IgD-negative memory B cell (primary cell): ENCODE measurements at regions not wholly inside any gene's neighbourhood (a gene's known extent, or its start where the extent isn't known, plus 50 kb on each side); places are given as distances from the start of the nearest gene placed in this dataset.

Source experiments
- H3K27ac Mint-ChIP-seq, 3 donors: one replicate each; pipeline ENCODE4 v1.8.0; 2020 to 2022; ENCODE audit warnings: mild to moderate bottlenecking in 3 of 3, mixed read lengths in 3 of 3, moderate library complexity in 1 of 3
- H3K27me3 Mint-ChIP-seq: one replicate; pipeline ENCODE4 v1.8.0; 2021; ENCODE audit warnings: mixed read lengths
- H3K36me3 Mint-ChIP-seq: one replicate; pipeline ENCODE4 v1.8.0; 2020; ENCODE audit warnings: mild to moderate bottlenecking, mixed read lengths
- H3K4me1 Mint-ChIP-seq, 3 donors: one replicate each; pipeline ENCODE4 v1.8.0; 2020 to 2022; ENCODE audit warnings: mixed read lengths in 3 of 3, mild to moderate bottlenecking in 1 of 3
- H3K4me3 Mint-ChIP-seq, 4 donors: one replicate each; pipeline ENCODE4 v1.8.0; 2020 to 2022; ENCODE audit warnings: mild to moderate bottlenecking in 4 of 4, mixed read lengths in 4 of 4, moderate library complexity in 3 of 4
- H3K9me3 Mint-ChIP-seq, 3 donors: one replicate each; pipeline ENCODE4 v1.8.0; 2020 to 2021; ENCODE audit warnings: mixed read lengths in 3 of 3, mild to moderate bottlenecking in 1 of 3

GRCh38 chr7:46963719-46964118 lies 618.2 kb downstream of the TNS3 start:
- H3K27ac Mint-ChIP-seq: no peak overlapping the region
- peaks cover 5 to 35% (median 14%) of the 10 kb centered on the region in 3 donors for H3K9me3 Mint-ChIP-seq
- H3K4me3 Mint-ChIP-seq: no peak overlapping the region
- no peaks in the 10 kb centered on the region for H3K27me3 Mint-ChIP-seq
- no peaks in the 10 kb centered on the region for H3K36me3 Mint-ChIP-seq
- no peaks in the 10 kb centered on the region for H3K4me1 Mint-ChIP-seq

- Mint-ChIP-seq H3K4me1 (no peaks in the 10 kb centered on the region), H3K36me3 (no peaks in the 10 kb centered on the region), H3K27ac (no peak overlapping the region), H3K4me3 (no peak overlapping the region), H3K27me3 (no peaks in the 10 kb centered on the region), H3K9me3 (peaks cover 5 to 31% (median 14%) of the 10 kb centered on the region in 3 donors)
Observed at GRCh38 chr7:46960970-46961369, 620.9 kb downstream of the TNS3 start.

- H3K9me3 Mint-ChIP-seq: peaks cover 0 to 10% (median 0%) of the 10 kb centered on the region in 3 donors
- no peak overlapping the region for H3K4me3 Mint-ChIP-seq
- no peak overlapping the region for H3K27ac Mint-ChIP-seq
- H3K27me3 Mint-ChIP-seq: no peaks in the 10 kb centered on the region
- no peaks in the 10 kb centered on the region for H3K4me1 Mint-ChIP-seq
- H3K36me3 Mint-ChIP-seq: no peaks in the 10 kb centered on the region
Observed at GRCh38 chr7:46957195-46957594, 624.7 kb downstream of the TNS3 start.

- no peaks in the 10 kb centered on the region for H3K27me3 Mint-ChIP-seq
- H3K9me3 Mint-ChIP-seq: peaks cover 0 to 10% (median 0%) of the 10 kb centered on the region in 3 donors
- H3K4me1 Mint-ChIP-seq: no peaks in the 10 kb centered on the region
- H3K27ac Mint-ChIP-seq: no peak overlapping the region
- no peak overlapping the region for H3K4me3 Mint-ChIP-seq
- no peaks in the 10 kb centered on the region for H3K36me3 Mint-ChIP-seq
Observed at GRCh38 chr7:46955531-46955930, 626.4 kb downstream of the TNS3 start.

- no peaks in the 10 kb centered on the region for H3K36me3 Mint-ChIP-seq
- no peaks in the 10 kb centered on the region for H3K4me1 Mint-ChIP-seq
- no peak overlapping the region for H3K27ac Mint-ChIP-seq
- H3K9me3 Mint-ChIP-seq: peaks cover 0 to 1% (median 0%) of the 10 kb centered on the region in 3 donors
- H3K27me3 Mint-ChIP-seq: peaks cover 2% of the 10 kb centered on the region
- H3K4me3 Mint-ChIP-seq: no peak overlapping the region
Observed at GRCh38 chr7:46954181-46954580, 627.7 kb downstream of the TNS3 start.

GRCh38 chr7:46953008-46953407 lies 628.9 kb downstream of the TNS3 start:
- Mint-ChIP-seq H3K9me3 (no peaks in the 10 kb centered on the region), H3K27ac (no peak overlapping the region), H3K4me3 (no peak overlapping the region), H3K27me3 (peaks cover 2% of the 10 kb centered on the region), H3K4me1 (no peaks in the 10 kb centered on the region), H3K36me3 (no peaks in the 10 kb centered on the region)

GRCh38 chr7:46949270-46949931 lies 632.5 kb downstream of the TNS3 start:
- no peak overlapping the region for H3K27ac Mint-ChIP-seq
- H3K4me1 Mint-ChIP-seq: no peaks in the 10 kb centered on the region
- no peaks in the 10 kb centered on the region for H3K9me3 Mint-ChIP-seq
- no peak overlapping the region for H3K4me3 Mint-ChIP-seq
- H3K36me3 Mint-ChIP-seq: no peaks in the 10 kb centered on the region
- peaks cover 4% of the 10 kb centered on the region for H3K27me3 Mint-ChIP-seq

- H3K4me1 Mint-ChIP-seq: no peaks in the 10 kb centered on the region
- H3K36me3 Mint-ChIP-seq: no peaks in the 10 kb centered on the region
- H3K9me3 Mint-ChIP-seq: peaks cover 0 to 1% (median 0%) of the 10 kb centered on the region in 3 donors
- peaks cover 4% of the 10 kb centered on the region for H3K27me3 Mint-ChIP-seq
- H3K4me3 Mint-ChIP-seq: no peak overlapping the region
- H3K27ac Mint-ChIP-seq: peak overlapping the region in 1 of 3 donors; percentile 3
Observed at GRCh38 chr7:46948716-46949115, 633.2 kb downstream of the TNS3 start.

GRCh38 chr7:46945328-46945727 lies 636.6 kb downstream of the TNS3 start:
- H3K27me3 Mint-ChIP-seq: peaks cover 4% of the 10 kb centered on the region
- H3K4me1 Mint-ChIP-seq: no peaks in the 10 kb centered on the region
- H3K4me3 Mint-ChIP-seq: no peak overlapping the region

GRCh38 chr7:46943996-46944395 lies 637.9 kb downstream of the TNS3 start:
- Mint-ChIP-seq H3K4me1 (no peaks in the 10 kb centered on the region), H3K27ac (no peak overlapping the region), H3K9me3 (peaks cover 0 to 1% (median 1%) of the 10 kb centered on the region in 3 donors), H3K4me3 (no peak overlapping the region), H3K36me3 (no peaks in the 10 kb centered on the region), H3K27me3 (peaks cover 2% of the 10 kb centered on the region)

More at GRCh38 chr7:46945328-46945727, 636.6 kb downstream of the TNS3 start:
- no peak overlapping the region for H3K27ac Mint-ChIP-seq
- no peaks in the 10 kb centered on the region for H3K36me3 Mint-ChIP-seq
- H3K9me3 Mint-ChIP-seq: peaks cover 0 to 1% (median 1%) of the 10 kb centered on the region in 3 donors

- Mint-ChIP-seq H3K4me1 (no peaks in the 10 kb centered on the region), H3K4me3 (no peak overlapping the region), H3K27me3 (peaks cover 2% of the 10 kb centered on the region), H3K9me3 (peaks cover 0 to 1% (median 1%) of the 10 kb centered on the region in 3 donors), H3K27ac (no peak overlapping the region), H3K36me3 (no peaks in the 10 kb centered on the region)
Observed at GRCh38 chr7:46942574-46942973, 639.3 kb downstream of the TNS3 start.

- no peak overlapping the region for H3K4me3 Mint-ChIP-seq
- no peaks in the 10 kb centered on the region for H3K36me3 Mint-ChIP-seq
- H3K9me3 Mint-ChIP-seq: peaks cover 0 to 3% (median 1%) of the 10 kb centered on the region in 3 donors
- no peaks in the 10 kb centered on the region for H3K4me1 Mint-ChIP-seq
- no peak overlapping the region for H3K27ac Mint-ChIP-seq
- H3K27me3 Mint-ChIP-seq: peaks cover 2% of the 10 kb centered on the region
Observed at GRCh38 chr7:46940178-46940577, 641.7 kb downstream of the TNS3 start.

- Mint-ChIP-seq H3K36me3 (no peaks in the 10 kb centered on the region), H3K4me3 (no peak overlapping the region), H3K27me3 (peaks cover 2% of the 10 kb centered on the region), H3K9me3 (peaks cover 0 to 3% (median 1%) of the 10 kb centered on the region in 3 donors), H3K27ac (no peak overlapping the region), H3K4me1 (no peaks in the 10 kb centered on the region)
Observed at GRCh38 chr7:46939558-46939957, 642.4 kb downstream of the TNS3 start.

GRCh38 chr7:46939089-46939488 lies 642.8 kb downstream of the TNS3 start:
- Mint-ChIP-seq H3K27ac (no peak overlapping the region), H3K27me3 (peaks cover 2% of the 10 kb centered on the region), H3K4me1 (no peaks in the 10 kb centered on the region), H3K4me3 (no peak overlapping the region), H3K9me3 (peaks cover 0 to 3% (median 1%) of the 10 kb centered on the region in 3 donors), H3K36me3 (no peaks in the 10 kb centered on the region)

GRCh38 chr7:46937826-46938225 lies 644.1 kb downstream of the TNS3 start:
- Mint-ChIP-seq H3K9me3 (peaks cover 0 to 3% (median 0%) of the 10 kb centered on the region in 3 donors), H3K36me3 (no peaks in the 10 kb centered on the region), H3K4me3 (no peak overlapping the region), H3K27ac (no peak overlapping the region), H3K4me1 (no peaks in the 10 kb centered on the region), H3K27me3 (peaks cover 2% of the 10 kb centered on the region)

- H3K27me3 Mint-ChIP-seq: peaks cover 4% of the 10 kb centered on the region
- peaks cover 0 to 2% (median 0%) of the 10 kb centered on the region in 3 donors for H3K9me3 Mint-ChIP-seq
- no peak overlapping the region for H3K4me3 Mint-ChIP-seq
- H3K27ac Mint-ChIP-seq: no peak overlapping the region
- no peaks in the 10 kb centered on the region for H3K36me3 Mint-ChIP-seq
- no peaks in the 10 kb centered on the region for H3K4me1 Mint-ChIP-seq
Observed at GRCh38 chr7:46934198-46934825, 647.6 kb downstream of the TNS3 start.
